ENCODE measurements at regions not wholly inside any gene's neighbourhood (a gene's known extent, or its start where the extent isn't known, plus 50 kb on each side); places are given as distances from the start of the nearest gene placed in this dataset.
A peak's percentile ranks its signal among the peaks of the same experiment; 100 is the strongest.

GRCh38 chr6:1542764-1543163, 67.0 kb upstream of the FOXC1 start:
- Histone ChIP-seq H3K4me3 (ENCODE audit: low read length in 2 of 2) (no peak overlapping the region), H3K9me3 (ENCODE audit: control insufficient read depth, low read length) (no peaks in the 10 kb centered on the region), H3K4me1 (ENCODE audit: control insufficient read depth in 1 of 2, insufficient read depth in 2 of 2, low read length in 2 of 2) (no peaks in the 10 kb centered on the region), H3K36me3 (ENCODE audit: control insufficient read depth in 1 of 2, insufficient read depth in 2 of 2, low read length in 1 of 2) (peaks cover 0 to 4% of the 10 kb centered on the region in 2 donors), H3K27ac (ENCODE audit: low read depth in 1 of 2, low read length in 2 of 2) (no peak overlapping the region), H3K27me3 (ENCODE audit: control insufficient read depth in 1 of 2, insufficient read depth in 2 of 2, low read length in 1 of 2) (no peaks in the 10 kb centered on the region)
- no peak for ATAC-seq (ENCODE audit: low FRiP score)
- intact Hi-C loops (cut with DNase I) = no loop called here
- WGBS, 2 donors = 79 to 93% methylated on average over 3 of the region's 3 CpGs
- no peak for DNase-seq

- ATAC-seq (ENCODE audit: low FRiP score) (no peak), DNase-seq (no peak)
- peaks cover 0 to 4% of the 10 kb centered on the region in 2 donors for H3K36me3 ChIP-seq (ENCODE audit: control insufficient read depth in 1 of 2, insufficient read depth in 2 of 2, low read length in 1 of 2)
- 90 to 96% methylated on average over 3 of the region's 3 CpGs for WGBS, 2 donors
- intact Hi-C loops (cut with DNase I) = no loop called here
- H3K27ac ChIP-seq (ENCODE audit: low read depth in 1 of 2, low read length in 2 of 2) = no peak overlapping the region
- H3K4me1 ChIP-seq (ENCODE audit: control insufficient read depth in 1 of 2, insufficient read depth in 2 of 2, low read length in 2 of 2) = no peaks in the 10 kb centered on the region
- H3K27me3 ChIP-seq (ENCODE audit: control insufficient read depth in 1 of 2, insufficient read depth in 2 of 2, low read length in 1 of 2) = no peaks in the 10 kb centered on the region
- H3K9me3 ChIP-seq (ENCODE audit: control insufficient read depth, low read length) = no peaks in the 10 kb centered on the region
- no peak overlapping the region for H3K4me3 ChIP-seq (ENCODE audit: low read length in 2 of 2)
Observed at GRCh38 chr6:1544000-1544399, 65.7 kb upstream of the FOXC1 start.

- WGBS, 2 donors = 87 to 95% methylated on average over 2 of the region's 2 CpGs
- H3K9me3 ChIP-seq (ENCODE audit: control insufficient read depth, low read length) = no peaks in the 10 kb centered on the region
- DNase-seq (no peak), ATAC-seq (ENCODE audit: low FRiP score) (no peak)
- H3K4me1 ChIP-seq (ENCODE audit: control insufficient read depth in 1 of 2, insufficient read depth in 2 of 2, low read length in 2 of 2) = no peaks in the 10 kb centered on the region
- intact Hi-C loops (cut with DNase I) = no loop called here
- peaks cover 0 to 4% of the 10 kb centered on the region in 2 donors for H3K36me3 ChIP-seq (ENCODE audit: control insufficient read depth in 1 of 2, insufficient read depth in 2 of 2, low read length in 1 of 2)
- no peaks in the 10 kb centered on the region for H3K27me3 ChIP-seq (ENCODE audit: control insufficient read depth in 1 of 2, insufficient read depth in 2 of 2, low read length in 1 of 2)
- no peak overlapping the region for H3K27ac ChIP-seq (ENCODE audit: low read depth in 1 of 2, low read length in 2 of 2)
- no peak overlapping the region for H3K4me3 ChIP-seq (ENCODE audit: low read length in 2 of 2)
Observed at GRCh38 chr6:1544603-1545002, 65.1 kb upstream of the FOXC1 start.

GRCh38 chr6:1545654-1546053, 64.1 kb upstream of the FOXC1 start:
- intact Hi-C loops (cut with DNase I) = no loop called here
- DNase-seq = no peak
- peaks cover 0 to 4% of the 10 kb centered on the region in 2 donors for H3K36me3 ChIP-seq (ENCODE audit: control insufficient read depth in 1 of 2, insufficient read depth in 2 of 2, low read length in 1 of 2)
- no peaks in the 10 kb centered on the region for H3K27me3 ChIP-seq (ENCODE audit: control insufficient read depth in 1 of 2, insufficient read depth in 2 of 2, low read length in 1 of 2)
- ATAC-seq (ENCODE audit: low FRiP score) = no peak
- no peak overlapping the region for H3K4me3 ChIP-seq (ENCODE audit: low read length in 2 of 2)
- H3K4me1 ChIP-seq (ENCODE audit: control insufficient read depth in 1 of 2, insufficient read depth in 2 of 2, low read length in 2 of 2) = no peaks in the 10 kb centered on the region
- H3K27ac ChIP-seq (ENCODE audit: low read depth in 1 of 2, low read length in 2 of 2) = no peak overlapping the region
- WGBS, 2 donors = 90 to 97% methylated on average over 12 of the region's 12 CpGs
- H3K9me3 ChIP-seq (ENCODE audit: control insufficient read depth, low read length) = no peaks in the 10 kb centered on the region

GRCh38 chr6:1547785-1548184, 61.9 kb upstream of the FOXC1 start:
- Histone ChIP-seq H3K4me1 (ENCODE audit: control insufficient read depth in 1 of 2, insufficient read depth in 2 of 2, low read length in 2 of 2) (no peaks in the 10 kb centered on the region), H3K9me3 (ENCODE audit: control insufficient read depth, low read length) (no peaks in the 10 kb centered on the region), H3K27ac (ENCODE audit: low read depth in 1 of 2, low read length in 2 of 2) (no peak overlapping the region), H3K4me3 (ENCODE audit: low read length in 2 of 2) (no peak overlapping the region), H3K36me3 (ENCODE audit: control insufficient read depth in 1 of 2, insufficient read depth in 2 of 2, low read length in 1 of 2) (peaks cover 0 to 4% of the 10 kb centered on the region in 2 donors), H3K27me3 (ENCODE audit: control insufficient read depth in 1 of 2, insufficient read depth in 2 of 2, low read length in 1 of 2) (no peaks in the 10 kb centered on the region)
- intact Hi-C loops (cut with DNase I) = no loop called here
- ATAC-seq (ENCODE audit: low FRiP score) (no peak), DNase-seq (no peak)
- 88% methylated on average over 8 of the region's 8 CpGs for WGBS, 2 donors

DNA sequence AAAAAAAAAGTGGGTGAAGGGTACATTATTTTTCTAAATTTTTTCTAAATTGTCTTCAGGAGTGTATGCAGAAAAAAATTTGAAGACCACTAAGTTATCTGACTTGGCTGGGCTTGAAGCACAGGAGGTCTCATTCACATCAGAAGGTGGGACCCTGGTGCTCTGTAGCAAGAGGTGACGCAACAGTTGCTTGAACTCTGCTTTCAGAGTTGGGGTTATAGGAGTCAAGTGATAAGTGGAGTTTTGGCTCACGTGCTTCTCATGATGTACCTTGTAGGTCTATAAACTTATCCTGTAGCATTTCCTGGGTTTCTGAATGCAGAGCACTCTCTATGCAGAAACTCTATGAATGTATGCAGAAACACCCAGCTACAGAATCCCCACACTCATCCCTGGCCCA, 58.5 kb upstream of the FOXC1 start:
- DNase-seq = no peak
- 99 to 100% methylated on average over 2 of the region's 2 CpGs for WGBS, 2 donors
- Histone ChIP-seq H3K4me1 (ENCODE audit: control insufficient read depth in 1 of 2, insufficient read depth in 2 of 2, low read length in 2 of 2) (peaks cover 0 to 2% of the 10 kb centered on the region in 2 donors), H3K4me3 (ENCODE audit: low read length in 2 of 2) (no peak overlapping the region), H3K9me3 (ENCODE audit: control insufficient read depth, low read length) (no peaks in the 10 kb centered on the region), H3K27ac (ENCODE audit: low read depth in 1 of 2, low read length in 2 of 2) (no peak overlapping the region), H3K27me3 (ENCODE audit: control insufficient read depth in 1 of 2, insufficient read depth in 2 of 2, low read length in 1 of 2) (no peaks in the 10 kb centered on the region), H3K36me3 (ENCODE audit: control insufficient read depth in 1 of 2, insufficient read depth in 2 of 2, low read length in 1 of 2) (peaks cover 0 to 4% of the 10 kb centered on the region in 2 donors)
- intact Hi-C loops (cut with DNase I) = no loop called here
- ATAC-seq (ENCODE audit: low FRiP score) = no peak

DNA sequence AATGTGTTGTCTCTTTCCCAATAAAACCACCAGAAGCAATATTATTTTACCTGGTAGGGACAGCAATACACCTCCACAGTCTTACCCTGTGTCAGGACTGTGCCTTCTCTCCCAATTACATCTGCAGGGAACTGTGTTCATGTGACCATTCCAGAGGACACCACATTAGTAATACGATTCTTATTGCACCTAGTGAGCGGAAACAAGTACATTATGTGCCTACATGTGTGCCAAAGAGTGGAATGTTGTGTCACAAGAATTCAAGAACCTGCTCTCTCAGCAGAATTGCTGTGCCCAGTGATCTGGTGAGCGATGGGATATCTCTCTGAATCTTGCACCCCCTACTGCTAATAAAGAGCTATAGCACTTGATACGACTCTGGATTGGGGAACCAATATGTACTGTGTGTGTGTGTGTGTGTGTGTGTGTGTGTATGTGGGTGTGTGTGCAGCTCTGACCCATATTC, 57.4 kb upstream of the FOXC1 start:
- no peaks in the 10 kb centered on the region for H3K9me3 ChIP-seq (ENCODE audit: control insufficient read depth, low read length)
- no peak for ATAC-seq (ENCODE audit: low FRiP score)
- 74 to 81% methylated on average over 4 of the region's 4 CpGs for WGBS, 2 donors
- DNase-seq = no peak
- no peak overlapping the region for H3K4me3 ChIP-seq (ENCODE audit: low read length in 2 of 2)
- H3K27ac ChIP-seq (ENCODE audit: low read depth in 1 of 2, low read length in 2 of 2) = no peak overlapping the region
- no peaks in the 10 kb centered on the region for H3K27me3 ChIP-seq (ENCODE audit: control insufficient read depth in 1 of 2, insufficient read depth in 2 of 2, low read length in 1 of 2)
- intact Hi-C loops (cut with DNase I) = no loop called here
- H3K36me3 ChIP-seq (ENCODE audit: control insufficient read depth in 1 of 2, insufficient read depth in 2 of 2, low read length in 1 of 2) = peaks cover 0 to 2% of the 10 kb centered on the region in 2 donors
- peaks cover 0 to 2% of the 10 kb centered on the region in 2 donors for H3K4me1 ChIP-seq (ENCODE audit: control insufficient read depth in 1 of 2, insufficient read depth in 2 of 2, low read length in 2 of 2)

DNA sequence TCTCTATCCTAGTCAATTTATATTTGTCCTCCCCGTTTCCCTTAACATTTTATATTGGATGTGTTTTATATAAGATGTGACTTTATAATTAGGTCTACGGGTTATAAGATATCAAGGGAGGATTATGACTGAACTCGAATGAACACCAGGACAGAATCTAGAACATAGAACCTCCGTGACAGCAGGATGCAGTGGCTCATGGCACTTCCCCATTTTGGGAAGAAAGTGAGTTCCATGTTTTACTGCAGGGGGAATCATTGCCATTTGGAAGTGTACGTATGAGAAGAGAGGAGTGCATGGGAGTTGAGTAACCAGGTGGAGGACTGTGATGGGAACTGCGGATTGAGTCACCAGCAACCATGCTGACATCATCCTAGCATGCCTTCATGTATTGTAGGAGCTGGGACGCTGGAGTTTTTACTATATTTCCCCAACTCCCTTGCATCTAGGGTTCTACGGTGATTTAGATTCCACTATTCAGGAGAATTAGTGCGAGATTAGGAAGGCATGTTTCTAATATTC, 56.1 kb upstream of the FOXC1 start:
- H3K4me3 ChIP-seq (ENCODE audit: low read length in 2 of 2) = peak overlapping the region in 1 of 2 donors; percentile 31
- H3K27ac ChIP-seq (ENCODE audit: low read depth in 1 of 2, low read length in 2 of 2) = no peak overlapping the region
- H3K27me3 ChIP-seq (ENCODE audit: control insufficient read depth in 1 of 2, insufficient read depth in 2 of 2, low read length in 1 of 2) = no peaks in the 10 kb centered on the region
- no peaks in the 10 kb centered on the region for H3K9me3 ChIP-seq (ENCODE audit: control insufficient read depth, low read length)
- peaks cover 0 to 2% of the 10 kb centered on the region in 2 donors for H3K4me1 ChIP-seq (ENCODE audit: control insufficient read depth in 1 of 2, insufficient read depth in 2 of 2, low read length in 2 of 2)
- intact Hi-C loops (cut with DNase I) = loop anchor here in 1 of 2 donors (2.0 kb wide), 1 partner anchor 29 kb away; no protein-coding TSS in a partner anchor
- H3K36me3 ChIP-seq (ENCODE audit: control insufficient read depth in 1 of 2, insufficient read depth in 2 of 2, low read length in 1 of 2) = no peaks in the 10 kb centered on the region
- ATAC-seq (ENCODE audit: low FRiP score) (no peak), DNase-seq (no peak)
- 94 to 95% methylated on average over 9 of the region's 9 CpGs for WGBS, 2 donors

GRCh38 chr6:1554141-1554475, 55.6 kb upstream of the FOXC1 start:
- H3K27ac ChIP-seq (ENCODE audit: low read depth in 1 of 2, low read length in 2 of 2) = no peak overlapping the region
- H3K4me3 ChIP-seq (ENCODE audit: low read length in 2 of 2) = peak overlapping the region; percentile 31 to 86
- H3K9me3 ChIP-seq (ENCODE audit: control insufficient read depth, low read length) = no peaks in the 10 kb centered on the region
- intact Hi-C loops (cut with DNase I) = loop anchor here in 1 of 2 donors (2.0 kb wide), 1 partner anchor 29 kb away; no protein-coding TSS in a partner anchor
- ATAC-seq (ENCODE audit: low FRiP score) (no peak), DNase-seq (no peak)
- no peaks in the 10 kb centered on the region for H3K36me3 ChIP-seq (ENCODE audit: control insufficient read depth in 1 of 2, insufficient read depth in 2 of 2, low read length in 1 of 2)
- H3K4me1 ChIP-seq (ENCODE audit: control insufficient read depth in 1 of 2, insufficient read depth in 2 of 2, low read length in 2 of 2) = peaks cover 0 to 2% of the 10 kb centered on the region in 2 donors
- H3K27me3 ChIP-seq (ENCODE audit: control insufficient read depth in 1 of 2, insufficient read depth in 2 of 2, low read length in 1 of 2) = no peaks in the 10 kb centered on the region
- WGBS, 2 donors = 24 to 38% methylated on average over 8 of the region's 8 CpGs
